Karpas-422 (cell line): ENCODE measurements at regions not wholly inside any gene's neighbourhood (a gene's known extent, or its start where the extent isn't known, plus 50 kb on each side); places are given as distances from the start of the nearest gene placed in this dataset.

Source experiments
- DNase-seq: peaks from one replicate; pipeline ENCODE4 v3.0.0-alpha.2; 2015
- H2AFZ ChIP-seq: fragments of 200-600 bp; sonication (generic); 2 replicates; pipeline ENCODE4 v1.6.1; 2014; ENCODE audit warnings: antibody characterized with exemption, low read length, mixed read lengths
- H3K27ac ChIP-seq: fragments of 200-600 bp; sonication (generic); 2 replicates; pipeline ENCODE4 v1.5.1; 2014; ENCODE audit warnings: mild to moderate bottlenecking, low read length, moderate library complexity
- H3K27me3 ChIP-seq: fragments of 200-600 bp; sonication (generic); 2 replicates; pipeline ENCODE4 v1.6.1; 2014; ENCODE audit warnings: low read length, mixed read lengths
- H3K36me3 ChIP-seq: fragments of 200-600 bp; sonication (generic); 2 replicates; pipeline ENCODE4 v1.6.1; 2014; ENCODE audit warnings: low read length, mixed read lengths; ENCODE audit not compliant: insufficient read depth
- H3K4me1 ChIP-seq: fragments of 200-600 bp; sonication (generic); 2 replicates; pipeline ENCODE4 v1.6.1; 2014; ENCODE audit warnings: mild to moderate bottlenecking, low read length, mixed read lengths
- H3K4me2 ChIP-seq: fragments of 200-600 bp; sonication (generic); 2 replicates; pipeline ENCODE4 v1.6.1; 2014; ENCODE audit warnings: low read length, low read depth, mild to moderate bottlenecking; ENCODE audit not compliant: poor library complexity, severe bottlenecking
- H3K4me3 ChIP-seq: fragments of 200-600 bp; sonication (generic); 2 replicates; pipeline ENCODE4 v1.5.1; 2014; ENCODE audit warnings: mild to moderate bottlenecking, antibody characterized with exemption, low read length, mixed read lengths
- H3K79me2 ChIP-seq: fragments of 200-600 bp; sonication (generic); 2 replicates; pipeline ENCODE4 v1.6.1; 2014; ENCODE audit warnings: mild to moderate bottlenecking, low read length, mixed read lengths
- H3K9ac ChIP-seq: fragments of 200-600 bp; sonication (generic); 2 replicates; pipeline ENCODE4 v1.6.0; 2014; ENCODE audit warnings: low read length
- H3K9me2 ChIP-seq: fragments of 200-600 bp; sonication (generic), shearing (Covaris generic); replicated peaks from 2 replicates; pipeline ENCODE4 v1.6.0; 2014; ENCODE audit warnings: mild to moderate bottlenecking, low read length, moderate library complexity; ENCODE audit not compliant: insufficient read depth
- H3K9me3 ChIP-seq: fragments of 300-700, 200-600 bp; sonication (generic); 2 replicates; pipeline ENCODE4 v1.6.1; 2014; ENCODE audit warnings: low read length, mixed read lengths
- H4K20me1 ChIP-seq: fragments of 200-600 bp; sonication (generic); 2 replicates; pipeline ENCODE4 v1.6.1; 2014; ENCODE audit warnings: mild to moderate bottlenecking, antibody characterized with exemption, low read length, low read depth; ENCODE audit not compliant: insufficient read depth

DNA sequence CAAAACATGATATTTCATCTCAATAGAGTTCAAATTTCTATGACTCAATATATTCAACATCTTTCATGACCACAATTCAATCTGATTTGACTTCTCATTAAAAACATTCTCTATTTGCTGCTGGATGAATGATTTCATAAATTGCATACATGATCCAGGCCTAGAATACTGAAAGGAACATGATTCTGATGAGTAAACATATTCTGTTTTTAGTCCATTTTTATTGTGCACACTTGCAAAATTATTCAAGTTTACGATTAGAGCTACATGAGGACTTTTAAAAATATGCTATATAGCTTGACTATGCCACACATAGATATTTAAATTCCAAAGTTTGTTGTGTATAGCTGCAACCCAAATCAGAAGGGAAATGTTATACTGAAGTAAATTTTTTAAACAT, 273.8 kb upstream of the GRIP1 start:
- no peak overlapping the region for H3K4me2 ChIP-seq
- no peak overlapping the region for H3K27ac ChIP-seq
- H3K36me3 ChIP-seq: no peaks in the 10 kb centered on the region
- no peaks in the 10 kb centered on the region for H3K79me2 ChIP-seq
- no peak overlapping the region for H2AFZ ChIP-seq
- no peak overlapping the region for H3K9ac ChIP-seq
- no peak for DNase-seq
- H3K9me3 ChIP-seq: no peaks in the 10 kb centered on the region
- no peak overlapping the region for H3K4me3 ChIP-seq
- no peaks in the 10 kb centered on the region for H3K9me2 ChIP-seq
- H3K4me1 ChIP-seq: peaks cover 8% of the 10 kb centered on the region
- no peaks in the 10 kb centered on the region for H3K27me3 ChIP-seq
- no peaks in the 10 kb centered on the region for H4K20me1 ChIP-seq

DNA sequence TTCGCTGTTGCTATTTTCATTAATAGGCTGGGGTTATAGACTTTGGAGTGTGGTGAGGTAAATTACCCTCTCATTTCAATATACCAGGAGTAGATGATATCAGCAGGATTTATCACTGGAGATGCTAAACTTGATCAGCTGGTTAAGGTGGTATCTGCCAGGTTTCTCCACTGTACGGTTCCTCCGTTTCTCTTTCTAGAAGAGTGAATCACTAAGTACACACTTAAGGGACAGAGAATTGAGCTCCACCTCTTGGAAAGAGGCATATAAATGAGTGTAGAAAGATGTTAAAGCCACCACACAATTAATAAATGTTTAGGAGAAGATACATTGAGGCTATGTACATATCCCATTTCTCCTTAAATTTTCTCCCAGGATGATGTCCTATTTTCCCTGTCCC, 277.4 kb upstream of the GRIP1 start:
- Histone ChIP-seq H3K4me1 (peaks cover 8% of the 10 kb centered on the region), H3K4me3 (no peak overlapping the region), H2AFZ (no peak overlapping the region), H3K9me2 (no peaks in the 10 kb centered on the region), H3K4me2 (no peak overlapping the region), H3K9me3 (no peaks in the 10 kb centered on the region), H3K36me3 (no peaks in the 10 kb centered on the region), H3K27ac (no peak overlapping the region), H3K9ac (no peak overlapping the region), H3K79me2 (no peaks in the 10 kb centered on the region), H3K27me3 (no peaks in the 10 kb centered on the region), H4K20me1 (no peaks in the 10 kb centered on the region)
- no peak for DNase-seq

- no peak for DNase-seq
- H3K27ac ChIP-seq: no peak overlapping the region
- no peaks in the 10 kb centered on the region for H3K36me3 ChIP-seq
- no peaks in the 10 kb centered on the region for H3K27me3 ChIP-seq
- H3K4me2 ChIP-seq: no peak overlapping the region
- no peak overlapping the region for H2AFZ ChIP-seq
- no peaks in the 10 kb centered on the region for H4K20me1 ChIP-seq
- H3K9ac ChIP-seq: no peak overlapping the region
- H3K4me1 ChIP-seq: peaks cover 3% of the 10 kb centered on the region
- no peaks in the 10 kb centered on the region for H3K9me3 ChIP-seq
- H3K79me2 ChIP-seq: no peaks in the 10 kb centered on the region
- no peak overlapping the region for H3K4me3 ChIP-seq
- no peaks in the 10 kb centered on the region for H3K9me2 ChIP-seq
Measured at GRCh38 chr12:66959276-66959675, 280.4 kb upstream of the GRIP1 start.

- Histone ChIP-seq H3K4me1 (peaks cover 2% of the 10 kb centered on the region), H3K27ac (no peak overlapping the region), H3K9me2 (no peaks in the 10 kb centered on the region), H3K9me3 (no peaks in the 10 kb centered on the region), H4K20me1 (no peaks in the 10 kb centered on the region), H3K27me3 (no peaks in the 10 kb centered on the region), H3K4me2 (no peak overlapping the region), H3K79me2 (no peaks in the 10 kb centered on the region), H3K4me3 (no peak overlapping the region), H2AFZ (no peak overlapping the region), H3K36me3 (no peaks in the 10 kb centered on the region), H3K9ac (no peak overlapping the region)
- no peak for DNase-seq
Measured at GRCh38 chr12:66960006-66960405, 281.1 kb upstream of the GRIP1 start.

DNA sequence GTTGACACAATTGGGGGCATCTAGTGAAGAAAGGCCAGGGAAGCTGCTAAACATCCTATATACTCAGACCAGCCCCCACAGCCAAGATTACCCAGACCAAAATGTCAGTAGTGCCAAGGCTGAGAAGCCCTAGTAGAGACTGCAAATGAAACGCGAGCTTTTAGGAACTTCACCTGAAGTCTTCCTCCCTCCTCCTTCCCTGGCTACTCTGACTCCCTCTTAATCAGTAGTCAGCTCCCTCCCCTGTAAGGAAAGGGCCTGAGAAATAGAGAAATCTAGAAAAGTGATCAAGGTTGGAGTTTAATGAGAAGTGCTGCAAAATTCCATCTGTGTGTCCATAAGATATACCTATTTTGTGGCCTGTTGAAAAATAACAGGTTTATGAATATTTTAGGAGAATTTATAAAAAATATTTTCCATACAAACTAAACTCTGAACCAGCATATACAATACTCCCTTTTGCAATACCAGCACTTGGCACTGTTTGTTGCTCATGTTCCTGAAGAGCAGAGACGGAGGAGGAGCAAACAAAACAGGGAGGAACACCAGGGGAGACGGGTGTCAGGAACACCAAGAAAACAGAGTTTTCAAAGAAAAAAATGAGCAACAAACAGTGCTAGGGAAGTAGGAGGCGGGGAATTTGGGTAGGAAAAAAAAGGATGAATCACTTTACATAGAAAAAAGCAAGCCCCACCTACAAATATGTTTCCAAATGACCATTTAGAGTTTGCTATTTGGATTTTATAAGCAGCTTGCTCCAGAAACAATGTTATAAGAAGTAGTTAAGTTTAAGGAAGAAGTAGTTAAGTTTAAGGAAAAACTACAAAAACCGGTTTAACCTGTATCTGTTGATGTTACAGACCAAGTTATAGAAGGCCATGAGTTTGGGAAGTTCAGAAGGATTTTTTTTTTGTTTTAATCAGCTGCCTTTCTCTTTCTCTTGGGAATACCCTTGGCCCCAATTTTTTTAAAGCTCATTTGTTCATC, 282.1 kb upstream of the GRIP1 start:
- H3K4me1 ChIP-seq: no peaks in the 10 kb centered on the region
- H3K9me3 ChIP-seq: no peaks in the 10 kb centered on the region
- no peaks in the 10 kb centered on the region for H3K27me3 ChIP-seq
- H3K9me2 ChIP-seq: no peaks in the 10 kb centered on the region
- H3K4me3 ChIP-seq: no peak overlapping the region
- H3K4me2 ChIP-seq: no peak overlapping the region
- no peaks in the 10 kb centered on the region for H3K36me3 ChIP-seq
- H2AFZ ChIP-seq: no peak overlapping the region
- no peak for DNase-seq
- no peak overlapping the region for H3K9ac ChIP-seq
- no peak overlapping the region for H3K27ac ChIP-seq
- no peaks in the 10 kb centered on the region for H3K79me2 ChIP-seq
- no peaks in the 10 kb centered on the region for H4K20me1 ChIP-seq

GRCh38 chr12:66962290-66962689, 283.4 kb upstream of the GRIP1 start:
- H3K36me3 ChIP-seq: no peaks in the 10 kb centered on the region
- no peak overlapping the region for H3K9ac ChIP-seq
- no peaks in the 10 kb centered on the region for H3K9me2 ChIP-seq
- no peaks in the 10 kb centered on the region for H3K9me3 ChIP-seq
- no peak overlapping the region for H3K4me3 ChIP-seq
- H3K27ac ChIP-seq: no peak overlapping the region
- no peaks in the 10 kb centered on the region for H3K27me3 ChIP-seq
- no peaks in the 10 kb centered on the region for H3K4me1 ChIP-seq
- H2AFZ ChIP-seq: no peak overlapping the region
- H4K20me1 ChIP-seq: no peaks in the 10 kb centered on the region
- H3K79me2 ChIP-seq: no peaks in the 10 kb centered on the region
- no peak overlapping the region for H3K4me2 ChIP-seq
- no peak for DNase-seq

DNA sequence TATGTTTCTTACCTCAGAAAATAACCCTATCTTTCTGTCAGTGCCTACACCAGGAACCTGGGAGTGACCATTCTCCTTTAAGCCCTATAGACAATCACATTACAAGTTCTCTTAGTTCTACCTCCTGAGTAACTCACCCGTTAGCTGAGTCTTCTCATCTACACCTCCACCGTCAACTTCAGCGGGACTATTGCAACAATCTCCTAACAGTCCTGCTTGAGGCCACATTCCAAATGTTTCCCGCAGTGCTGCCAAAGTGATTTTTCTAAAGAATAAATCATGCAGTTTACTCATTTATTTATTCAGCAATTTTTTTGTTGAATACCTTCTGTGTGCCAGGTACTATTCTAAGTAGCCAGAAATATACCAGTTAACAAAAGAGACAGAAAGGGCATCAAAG, 285.0 kb upstream of the GRIP1 start:
- H3K4me3 ChIP-seq: no peak overlapping the region
- H3K4me1 ChIP-seq: no peaks in the 10 kb centered on the region
- H3K9me3 ChIP-seq: no peaks in the 10 kb centered on the region
- H3K9ac ChIP-seq: no peak overlapping the region
- no peaks in the 10 kb centered on the region for H3K36me3 ChIP-seq
- no peak overlapping the region for H3K27ac ChIP-seq
- no peaks in the 10 kb centered on the region for H3K79me2 ChIP-seq
- H2AFZ ChIP-seq: no peak overlapping the region
- H3K27me3 ChIP-seq: no peaks in the 10 kb centered on the region
- no peaks in the 10 kb centered on the region for H3K9me2 ChIP-seq
- no peak for DNase-seq
- no peaks in the 10 kb centered on the region for H4K20me1 ChIP-seq
- no peak overlapping the region for H3K4me2 ChIP-seq

DNA sequence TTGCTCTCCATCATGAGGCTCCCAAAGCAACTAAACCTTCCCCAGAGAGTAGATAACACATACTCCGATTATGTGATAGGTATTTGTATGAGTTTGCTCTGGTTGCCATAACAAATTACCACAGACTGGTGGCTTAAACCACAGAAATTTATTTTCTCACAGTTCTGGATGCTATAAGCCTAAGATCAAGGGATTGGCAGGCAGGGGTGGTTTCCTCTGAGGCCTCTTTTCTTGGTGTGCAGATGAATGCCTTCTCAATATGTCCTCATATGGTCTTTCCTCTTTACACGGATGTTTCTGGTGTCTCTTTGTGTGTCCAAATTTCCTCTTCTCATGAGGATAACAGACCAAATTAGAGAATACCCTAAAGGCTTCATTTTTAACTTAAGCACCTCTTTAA, 285.8 kb upstream of the GRIP1 start:
- Histone ChIP-seq H3K79me2 (no peaks in the 10 kb centered on the region), H3K4me3 (no peak overlapping the region), H3K4me1 (no peaks in the 10 kb centered on the region), H3K36me3 (no peaks in the 10 kb centered on the region), H3K9ac (no peak overlapping the region), H4K20me1 (no peaks in the 10 kb centered on the region), H2AFZ (no peak overlapping the region), H3K4me2 (no peak overlapping the region), H3K9me3 (no peaks in the 10 kb centered on the region), H3K9me2 (no peaks in the 10 kb centered on the region), H3K27ac (no peak overlapping the region), H3K27me3 (no peaks in the 10 kb centered on the region)
- DNase-seq: no peak
